Epithelial cell of proximal tubule (primary cell): ENCODE measurements at regions not wholly inside any gene's neighbourhood (a gene's known extent, or its start where the extent isn't known, plus 50 kb on each side); places are given as distances from the start of the nearest gene placed in this dataset.
"Not testable (repeated sequence)": the region's sequence is repeated elsewhere in the genome, so short reads cannot be mapped to it uniquely, and the experiment has no call there.

ENCODE experiments used
- DNase-seq: peaks from one replicate; pipeline ENCODE4 v3.0.0-alpha.2; 2011; ENCODE audit warnings: low read depth
- H3K4me3 ChIP-seq: 2 replicates; pipeline ENCODE4 v1.5.1; 2011; ENCODE audit warnings: low read depth, mild to moderate bottlenecking, low read length
- CTCF ChIP-seq: conservative IDR thresholded peaks from 2 replicates; pipeline ENCODE4 v1.5.1; 2012; ENCODE audit warnings: low read depth, mild to moderate bottlenecking, low read length

- no peak for DNase-seq
- no peak for TF ChIP-seq CTCF
- no peak overlapping the region for H3K4me3 ChIP-seq
Observed at GRCh38 chr3:177336873-177337450, 139.7 kb upstream of the TBL1XR1 start.

GRCh38 chr3:177337541-177338331 is 140.5 kb upstream of the TBL1XR1 start:
- DNase-seq: peak; percentile 26
- no peak for TF ChIP-seq CTCF
- H3K4me3 ChIP-seq: no peak overlapping the region

- no peak overlapping the region for H3K4me3 ChIP-seq
- no peak for TF ChIP-seq CTCF
- no peak for DNase-seq
Observed at GRCh38 chr3:177338697-177339219, 141.5 kb upstream of the TBL1XR1 start.

- H3K4me3 ChIP-seq, DNase-seq: not testable (repeated sequence)
Observed at GRCh38 chr3:177339220-177339703, 142.0 kb upstream of the TBL1XR1 start.

- no peak for TF ChIP-seq CTCF
- no peak overlapping the region for H3K4me3 ChIP-seq
- DNase-seq: no peak
Observed at GRCh38 chr3:177340243-177340830, 143.1 kb upstream of the TBL1XR1 start.

- no peak overlapping the region for H3K4me3 ChIP-seq
- DNase-seq: no peak
- no peak for TF ChIP-seq CTCF
Observed at GRCh38 chr3:177341736-177342419, 144.6 kb upstream of the TBL1XR1 start.

- no peak for TF ChIP-seq CTCF
- no peak for DNase-seq
- no peak overlapping the region for H3K4me3 ChIP-seq
Observed at GRCh38 chr3:177343122-177343625, 145.9 kb upstream of the TBL1XR1 start.
